ENCODE measurements at regions not wholly inside any gene's neighbourhood (a gene's known extent, or its start where the extent isn't known, plus 50 kb on each side); places are given as distances from the start of the nearest gene placed in this dataset.

GRCh38 chr11:131033151-131033651 lies 116.9 kb upstream of the SNX19 start:
- no peak overlapping the region for H4K91ac ChIP-seq (ENCODE audit: insufficient read length, low read depth, low read length)
- H2AK5ac ChIP-seq (ENCODE audit: insufficient read length, low read length) = no peak overlapping the region
- no peak overlapping the region for H2BK12ac ChIP-seq (ENCODE audit: insufficient read length, low read depth, low read length)
- no peak overlapping the region for H3K27ac ChIP-seq (ENCODE audit: insufficient read length, low read depth, low read length)
- H2BK120ac ChIP-seq (ENCODE audit: low read depth, low read length, poor library complexity, severe bottlenecking) = no peak overlapping the region
- no peaks in the 10 kb centered on the region for H3K79me2 ChIP-seq (ENCODE audit: insufficient read depth, low read length)
- H2BK15ac ChIP-seq (ENCODE audit: low read depth, low read length) = no peak overlapping the region
- no peak overlapping the region for H3K23ac ChIP-seq (ENCODE audit: insufficient read length, low read depth, low read length)
- no peaks in the 10 kb centered on the region for H4K20me1 ChIP-seq (ENCODE audit: control insufficient read depth, insufficient read depth, insufficient read length)
- H3K79me1 ChIP-seq (ENCODE audit: insufficient read depth, low read depth, low read length, poor library complexity, severe bottlenecking) = no peaks in the 10 kb centered on the region
- H3K4me2 ChIP-seq (ENCODE audit: insufficient read depth, insufficient read length, low read length) = no peak overlapping the region
- H3K4ac ChIP-seq (ENCODE audit: low read depth, low read length) = no peak overlapping the region
- no peak overlapping the region for H3K9ac ChIP-seq (ENCODE audit: extremely low read depth, insufficient read length, low read length)
- no peak overlapping the region for H2BK5ac ChIP-seq (ENCODE audit: insufficient read length, low read length)
- no peak overlapping the region for H3K4me3 Mint-ChIP-seq
- H3K18ac ChIP-seq (ENCODE audit: insufficient read length, low read depth, low read length) = peak overlapping the region; percentile 7
- no peaks in the 10 kb centered on the region for H3K9me3 ChIP-seq (ENCODE audit: control insufficient read depth, low read depth, low read length)
- no CpG with 5 or more reads among the region's 5 CpGs for WGBS (ENCODE audit: extremely low coverage, insufficient read length, low lambda C conversion rate)
- H3K23me2 ChIP-seq (ENCODE audit: insufficient read length, low read depth, low read length, poor library complexity, severe bottlenecking) = no peaks in the 10 kb centered on the region
- no peak for TF ChIP-seq CTCF (conservative IDR thresholded peaks at IDR 0.05)
- no peak overlapping the region for H4K8ac ChIP-seq (replicated peaks; ENCODE audit: insufficient read length, low read depth, low read length)
- peaks cover 7% of the 10 kb centered on the region; the same call in 1 of the 2 replicates for H3K4me1 ChIP-seq (ENCODE audit: insufficient read depth, low read length)
- no peaks in the 10 kb centered on the region for H3K9me3 Mint-ChIP-seq
- no peak overlapping the region for H3K56ac ChIP-seq (ENCODE audit: insufficient read length, low read depth, low read length)
- no peak overlapping the region for H4K5ac ChIP-seq (ENCODE audit: insufficient read length, low read depth, low read length)
- H3K4me1 Mint-ChIP-seq = peaks cover 17 to 24% of the 10 kb centered on the region in 2 experiments
- DNase-seq = peak; percentile 69
- H3K14ac ChIP-seq (ENCODE audit: insufficient read depth, low read length) = 0 out of 2 replicates have a peak overlapping the region, but pooled peaks have one; percentile 21
- peak overlapping the region in 1 of 3 experiments; percentile 2; a peak in 4 of 7 replicates for H3K27ac Mint-ChIP-seq
- no peak overlapping the region for H2AFZ ChIP-seq (ENCODE audit: low read length)
- no peak overlapping the region for H3T11ph ChIP-seq (ENCODE audit: low read length)
- H2BK20ac ChIP-seq (ENCODE audit: low read depth, low read length, poor library complexity, severe bottlenecking) = no peak overlapping the region
- no peaks in the 10 kb centered on the region for H3K27me3 ChIP-seq (ENCODE audit: insufficient read depth, low read length)
- no peaks in the 10 kb centered on the region for H3K36me3 Mint-ChIP-seq (ENCODE audit: insufficient read depth in 1 of 3, low read depth in 3 of 3)
- H3K27me3 Mint-ChIP-seq (ENCODE audit: low read depth) = no peaks in the 10 kb centered on the region; the same call in none of the 2 replicates

Data from H9 (cell line).